ENCODE measurements at regions not wholly inside any gene's neighbourhood (a gene's known extent, or its start where the extent isn't known, plus 50 kb on each side); places are given as distances from the start of the nearest gene placed in this dataset.
"Not testable (repeated sequence)": the region's sequence is repeated elsewhere in the genome, so short reads cannot be mapped to it uniquely, and the experiment has no call there.

- Histone ChIP-seq H3K27ac (ENCODE audit: low read depth in 1 of 2, low read length in 2 of 2) (no peak overlapping the region), H3K9me3 (ENCODE audit: control insufficient read depth, low read length) (no peaks in the 10 kb centered on the region), H3K4me3 (ENCODE audit: low read length in 2 of 2) (no peak overlapping the region), H3K36me3 (ENCODE audit: control insufficient read depth in 1 of 2, insufficient read depth in 2 of 2, low read length in 1 of 2) (no peaks in the 10 kb centered on the region), H3K4me1 (ENCODE audit: control insufficient read depth in 1 of 2, insufficient read depth in 2 of 2, low read length in 2 of 2) (no peaks in the 10 kb centered on the region), H3K27me3 (ENCODE audit: control insufficient read depth in 1 of 2, insufficient read depth in 2 of 2, low read length in 1 of 2) (no peaks in the 10 kb centered on the region)
- intact Hi-C loops (cut with DNase I), result no loop called here
- ATAC-seq (ENCODE audit: low FRiP score), result no peak
- DNase-seq, result no peak
Observed at GRCh38 chr3:4067893-4068292, 235.3 kb upstream of the SETMAR start.

- H3K36me3 ChIP-seq (ENCODE audit: control insufficient read depth in 1 of 2, insufficient read depth in 2 of 2, low read length in 1 of 2), result no peaks in the 10 kb centered on the region
- no peaks in the 10 kb centered on the region for H3K4me1 ChIP-seq (ENCODE audit: control insufficient read depth in 1 of 2, insufficient read depth in 2 of 2, low read length in 2 of 2)
- intact Hi-C loops (cut with DNase I), result no loop called here
- no peak for ATAC-seq (ENCODE audit: low FRiP score)
- H3K27me3 ChIP-seq (ENCODE audit: control insufficient read depth in 1 of 2, insufficient read depth in 2 of 2, low read length in 1 of 2), result no peaks in the 10 kb centered on the region
- no peaks in the 10 kb centered on the region for H3K9me3 ChIP-seq (ENCODE audit: control insufficient read depth, low read length)
- no peak overlapping the region for H3K4me3 ChIP-seq (ENCODE audit: low read length in 2 of 2)
- no peak for DNase-seq
- 64% methylated on average over 2 of the region's 2 CpGs for WGBS, 2 donors
- H3K27ac ChIP-seq (ENCODE audit: low read depth in 1 of 2, low read length in 2 of 2), result no peak overlapping the region
Observed at GRCh38 chr3:4069796-4070195, 233.4 kb upstream of the SETMAR start.

GRCh38 chr3:4071481-4072184 lies 231.5 kb upstream of the SETMAR start:
- Histone ChIP-seq H3K4me1 (ENCODE audit: control insufficient read depth in 1 of 2, insufficient read depth in 2 of 2, low read length in 2 of 2) (no peaks in the 10 kb centered on the region), H3K9me3 (ENCODE audit: control insufficient read depth, low read length) (no peaks in the 10 kb centered on the region), H3K36me3 (ENCODE audit: control insufficient read depth in 1 of 2, insufficient read depth in 2 of 2, low read length in 1 of 2) (no peaks in the 10 kb centered on the region), H3K27me3 (ENCODE audit: control insufficient read depth in 1 of 2, insufficient read depth in 2 of 2, low read length in 1 of 2) (no peaks in the 10 kb centered on the region), H3K27ac (ENCODE audit: low read depth in 1 of 2, low read length in 2 of 2) (no peak overlapping the region), H3K4me3 (ENCODE audit: low read length in 2 of 2) (no peak overlapping the region)
- DNase-seq (no peak), ATAC-seq (ENCODE audit: low FRiP score) (no peak)
- WGBS, 2 donors, result 39 to 43% methylated on average over 5 of the region's 5 CpGs
- intact Hi-C loops (cut with DNase I), result no loop called here

- 84 to 90% methylated on average over 2 of the region's 2 CpGs for WGBS, 2 donors
- H3K27me3 ChIP-seq (ENCODE audit: control insufficient read depth in 1 of 2, insufficient read depth in 2 of 2, low read length in 1 of 2); H3K4me1 ChIP-seq (ENCODE audit: control insufficient read depth in 1 of 2, insufficient read depth in 2 of 2, low read length in 2 of 2); H3K27ac ChIP-seq (ENCODE audit: low read depth in 1 of 2, low read length in 2 of 2); H3K9me3 ChIP-seq (ENCODE audit: control insufficient read depth, low read length); intact Hi-C loops (cut with DNase I); DNase-seq; ATAC-seq (ENCODE audit: low FRiP score); H3K36me3 ChIP-seq (ENCODE audit: control insufficient read depth in 1 of 2, insufficient read depth in 2 of 2, low read length in 1 of 2); H3K4me3 ChIP-seq (ENCODE audit: low read length in 2 of 2): not testable (repeated sequence)
Observed at GRCh38 chr3:4077278-4077677, 225.9 kb upstream of the SETMAR start.

- DNase-seq (no peak), ATAC-seq (ENCODE audit: low FRiP score) (no peak)
- Histone ChIP-seq H3K9me3 (ENCODE audit: control insufficient read depth, low read length) (no peaks in the 10 kb centered on the region), H3K4me3 (ENCODE audit: low read length in 2 of 2) (no peak overlapping the region), H3K27ac (ENCODE audit: low read depth in 1 of 2, low read length in 2 of 2) (no peak overlapping the region), H3K4me1 (ENCODE audit: control insufficient read depth in 1 of 2, insufficient read depth in 2 of 2, low read length in 2 of 2) (no peaks in the 10 kb centered on the region), H3K36me3 (ENCODE audit: control insufficient read depth in 1 of 2, insufficient read depth in 2 of 2, low read length in 1 of 2) (no peaks in the 10 kb centered on the region), H3K27me3 (ENCODE audit: control insufficient read depth in 1 of 2, insufficient read depth in 2 of 2, low read length in 1 of 2) (no peaks in the 10 kb centered on the region)
- intact Hi-C loops (cut with DNase I), result no loop called here
- 60 to 71% methylated on average over 2 of the region's 2 CpGs for WGBS, 2 donors
Observed at GRCh38 chr3:4077950-4078349, 225.2 kb upstream of the SETMAR start.

GRCh38 chr3:4078903-4079302 lies 224.3 kb upstream of the SETMAR start:
- Histone ChIP-seq H3K4me3 (ENCODE audit: low read length in 2 of 2) (no peak overlapping the region), H3K9me3 (ENCODE audit: control insufficient read depth, low read length) (no peaks in the 10 kb centered on the region), H3K27ac (ENCODE audit: low read depth in 1 of 2, low read length in 2 of 2) (no peak overlapping the region), H3K36me3 (ENCODE audit: control insufficient read depth in 1 of 2, insufficient read depth in 2 of 2, low read length in 1 of 2) (no peaks in the 10 kb centered on the region), H3K4me1 (ENCODE audit: control insufficient read depth in 1 of 2, insufficient read depth in 2 of 2, low read length in 2 of 2) (no peaks in the 10 kb centered on the region), H3K27me3 (ENCODE audit: control insufficient read depth in 1 of 2, insufficient read depth in 2 of 2, low read length in 1 of 2) (no peaks in the 10 kb centered on the region)
- WGBS, 2 donors, result 67 to 70% methylated on average over 8 of the region's 8 CpGs
- intact Hi-C loops (cut with DNase I), result no loop called here
- DNase-seq (no peak), ATAC-seq (ENCODE audit: low FRiP score) (no peak)

GRCh38 chr3:4079339-4080195 lies 223.6 kb upstream of the SETMAR start:
- ATAC-seq (ENCODE audit: low FRiP score) (no peak), DNase-seq (no peak)
- H3K4me1 ChIP-seq (ENCODE audit: control insufficient read depth in 1 of 2, insufficient read depth in 2 of 2, low read length in 2 of 2), result no peaks in the 10 kb centered on the region
- no peak overlapping the region for H3K4me3 ChIP-seq (ENCODE audit: low read length in 2 of 2)
- H3K9me3 ChIP-seq (ENCODE audit: control insufficient read depth, low read length), result no peaks in the 10 kb centered on the region
- intact Hi-C loops (cut with DNase I), result no loop called here
- H3K36me3 ChIP-seq (ENCODE audit: control insufficient read depth in 1 of 2, insufficient read depth in 2 of 2, low read length in 1 of 2), result no peaks in the 10 kb centered on the region
- 37 to 47% methylated on average over 6 of the region's 6 CpGs for WGBS, 2 donors
- H3K27ac ChIP-seq (ENCODE audit: low read depth in 1 of 2, low read length in 2 of 2), result no peak overlapping the region
- no peaks in the 10 kb centered on the region for H3K27me3 ChIP-seq (ENCODE audit: control insufficient read depth in 1 of 2, insufficient read depth in 2 of 2, low read length in 1 of 2)

- no peak overlapping the region for H3K4me3 ChIP-seq (ENCODE audit: low read length in 2 of 2)
- no peaks in the 10 kb centered on the region for H3K27me3 ChIP-seq (ENCODE audit: control insufficient read depth in 1 of 2, insufficient read depth in 2 of 2, low read length in 1 of 2)
- no peak overlapping the region for H3K27ac ChIP-seq (ENCODE audit: low read depth in 1 of 2, low read length in 2 of 2)
- H3K36me3 ChIP-seq (ENCODE audit: control insufficient read depth in 1 of 2, insufficient read depth in 2 of 2, low read length in 1 of 2), result no peaks in the 10 kb centered on the region
- H3K4me1 ChIP-seq (ENCODE audit: control insufficient read depth in 1 of 2, insufficient read depth in 2 of 2, low read length in 2 of 2), result no peaks in the 10 kb centered on the region
- 67% methylated on average over 9 of the region's 9 CpGs for WGBS, 2 donors
- ATAC-seq (ENCODE audit: low FRiP score) (no peak), DNase-seq (no peak)
- intact Hi-C loops (cut with DNase I), result no loop called here
- H3K9me3 ChIP-seq (ENCODE audit: control insufficient read depth, low read length), result no peaks in the 10 kb centered on the region
Observed at GRCh38 chr3:4083225-4084015, 219.7 kb upstream of the SETMAR start.
